ENCODE measurements at regions not wholly inside any gene's neighbourhood (a gene's known extent, or its start where the extent isn't known, plus 50 kb on each side); places are given as distances from the start of the nearest gene placed in this dataset.

DNA sequence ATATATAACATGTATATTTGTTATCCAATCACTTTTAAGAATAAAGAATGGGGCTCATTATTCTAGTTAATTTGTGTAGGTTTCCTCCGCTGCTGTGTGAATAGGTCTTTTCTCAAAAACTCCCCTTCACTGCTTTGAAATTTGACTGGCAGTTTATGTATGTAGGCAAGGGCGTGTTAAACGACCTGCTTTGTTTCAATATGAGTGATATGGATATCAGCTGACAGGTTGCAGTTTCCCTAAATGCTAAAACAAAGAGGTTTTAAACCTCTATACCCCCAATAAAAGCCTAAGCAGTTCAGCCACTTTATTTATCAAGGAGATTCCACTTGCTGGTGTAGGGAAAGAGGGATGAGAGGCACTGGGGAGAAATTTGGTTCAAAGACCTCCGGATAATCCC, 159.6 kb downstream of the TMEM167A start:
- DNase-seq = no peak
- Histone ChIP-seq H3K27ac (no peak overlapping the region), H3K4me1 (no peaks in the 10 kb centered on the region), H3K4me3 (no peak overlapping the region), H3K36me3 (no peaks in the 10 kb centered on the region), H3K9me3 (peaks cover 0 to 2% of the 10 kb centered on the region in 2 donors), H3K27me3 (no peaks in the 10 kb centered on the region)
- intact Hi-C loops (cut with DNase I; ENCODE audit: low total_unique reads) = no loop called here
- no peak for TF ChIP-seq POLR2A (IDR thresholded peaks at IDR 0.05)
- TF ChIP-seq, protein P1, sequence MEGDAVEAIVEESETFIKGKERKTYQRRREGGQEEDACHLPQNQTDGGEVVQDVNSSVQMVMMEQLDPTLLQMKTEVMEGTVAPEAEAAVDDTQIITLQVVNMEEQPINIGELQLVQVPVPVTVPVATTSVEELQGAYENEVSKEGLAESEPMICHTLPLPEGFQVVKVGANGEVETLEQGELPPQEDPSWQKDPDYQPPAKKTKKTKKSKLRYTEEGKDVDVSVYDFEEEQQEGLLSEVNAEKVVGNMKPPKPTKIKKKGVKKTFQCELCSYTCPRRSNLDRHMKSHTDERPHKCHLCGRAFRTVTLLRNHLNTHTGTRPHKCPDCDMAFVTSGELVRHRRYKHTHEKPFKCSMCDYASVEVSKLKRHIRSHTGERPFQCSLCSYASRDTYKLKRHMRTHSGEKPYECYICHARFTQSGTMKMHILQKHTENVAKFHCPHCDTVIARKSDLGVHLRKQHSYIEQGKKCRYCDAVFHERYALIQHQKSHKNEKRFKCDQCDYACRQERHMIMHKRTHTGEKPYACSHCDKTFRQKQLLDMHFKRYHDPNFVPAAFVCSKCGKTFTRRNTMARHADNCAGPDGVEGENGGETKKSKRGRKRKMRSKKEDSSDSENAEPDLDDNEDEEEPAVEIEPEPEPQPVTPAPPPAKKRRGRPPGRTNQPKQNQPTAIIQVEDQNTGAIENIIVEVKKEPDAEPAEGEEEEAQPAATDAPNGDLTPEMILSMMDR (IDR thresholded peaks at IDR 0.05) = no peak

DNA sequence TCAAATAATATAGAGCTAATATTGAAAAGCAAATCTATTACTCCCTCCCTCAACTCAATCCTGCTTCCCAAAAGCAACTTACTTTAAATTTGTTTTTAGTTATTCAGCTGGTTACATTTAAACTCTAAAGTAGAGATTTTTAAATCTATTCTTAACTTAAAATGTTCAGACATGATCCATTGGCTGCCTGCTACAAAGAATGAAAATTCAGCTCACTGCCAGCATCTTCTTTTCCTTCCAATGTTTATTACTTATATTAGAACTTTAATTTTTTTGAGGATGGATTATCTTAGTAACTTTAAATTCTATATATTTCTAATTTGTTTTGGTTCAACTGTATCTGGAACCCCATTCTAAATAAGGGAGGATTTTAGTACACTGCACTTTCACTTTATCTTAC, 163.2 kb downstream of the TMEM167A start:
- TF ChIP-seq POLR2A (IDR thresholded peaks at IDR 0.05) = no peak
- TF ChIP-seq, protein P1 (IDR thresholded peaks at IDR 0.05) = no peak
- intact Hi-C loops (cut with DNase I; ENCODE audit: low total_unique reads) = no loop called here
- H3K27me3 ChIP-seq = no peaks in the 10 kb centered on the region
- H3K27ac ChIP-seq = no peak overlapping the region
- no peak for DNase-seq
- H3K4me1 ChIP-seq = no peaks in the 10 kb centered on the region
- H3K9me3 ChIP-seq = peaks cover 0 to 2% of the 10 kb centered on the region in 2 donors
- no peak overlapping the region for H3K4me3 ChIP-seq
- H3K36me3 ChIP-seq = no peaks in the 10 kb centered on the region

DNA sequence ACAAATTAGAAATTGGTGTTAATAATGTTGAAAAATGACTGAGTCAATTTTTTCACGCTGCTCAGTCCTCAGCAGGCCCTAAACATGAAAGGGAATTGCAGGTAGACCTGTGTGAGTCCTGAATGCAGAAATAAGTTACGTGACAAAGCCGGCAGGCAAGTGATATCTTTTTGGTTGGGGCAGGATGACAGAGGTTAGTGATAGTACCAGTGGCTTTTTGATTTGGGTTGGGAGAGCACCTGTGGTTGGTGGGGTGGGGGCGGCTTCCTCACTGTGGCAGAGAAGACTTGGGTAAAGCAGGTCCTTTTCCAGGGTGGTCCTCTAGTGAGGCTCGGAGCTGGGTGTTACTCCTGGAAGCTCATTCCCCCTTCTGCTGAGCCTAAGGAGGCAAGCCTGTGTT, 164.7 kb downstream of the TMEM167A start:
- TF ChIP-seq, protein P1 (IDR thresholded peaks at IDR 0.05) = no peak
- TF ChIP-seq POLR2A (IDR thresholded peaks at IDR 0.05) = no peak
- Histone ChIP-seq H3K36me3 (no peaks in the 10 kb centered on the region), H3K4me3 (no peak overlapping the region), H3K4me1 (no peaks in the 10 kb centered on the region), H3K27me3 (no peaks in the 10 kb centered on the region), H3K9me3 (peaks cover 0 to 2% of the 10 kb centered on the region in 2 donors), H3K27ac (no peak overlapping the region)
- intact Hi-C loops (cut with DNase I; ENCODE audit: low total_unique reads) = no loop called here
- no peak for DNase-seq

DNA sequence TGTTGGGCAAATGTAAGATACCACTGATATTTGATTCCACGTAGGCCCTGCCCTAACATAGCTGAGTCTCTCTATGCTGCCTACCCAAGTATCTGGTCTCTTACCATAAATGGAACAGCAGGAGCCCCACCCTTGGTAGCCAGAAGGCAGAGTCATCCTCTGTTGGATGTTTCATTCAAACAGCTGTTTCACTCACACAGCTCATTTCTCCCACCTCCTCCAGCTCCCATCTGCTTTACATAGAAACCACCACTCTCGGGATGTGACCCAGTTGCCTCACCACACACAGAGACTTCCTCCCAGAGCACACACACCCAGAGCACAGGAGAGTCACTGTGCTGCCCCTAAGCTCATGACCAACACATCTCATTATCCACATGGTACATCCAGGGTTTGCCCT, 165.3 kb downstream of the TMEM167A start:
- TF ChIP-seq POLR2A (IDR thresholded peaks at IDR 0.05) = no peak
- TF ChIP-seq, protein P1 (IDR thresholded peaks at IDR 0.05) = no peak
- H3K27me3 ChIP-seq = no peaks in the 10 kb centered on the region
- no peak overlapping the region for H3K4me3 ChIP-seq
- H3K27ac ChIP-seq = no peak overlapping the region
- intact Hi-C loops (cut with DNase I; ENCODE audit: low total_unique reads) = no loop called here
- no peak for DNase-seq
- no peaks in the 10 kb centered on the region for H3K36me3 ChIP-seq
- H3K4me1 ChIP-seq = no peaks in the 10 kb centered on the region
- peaks cover 0 to 2% of the 10 kb centered on the region in 2 donors for H3K9me3 ChIP-seq

DNA sequence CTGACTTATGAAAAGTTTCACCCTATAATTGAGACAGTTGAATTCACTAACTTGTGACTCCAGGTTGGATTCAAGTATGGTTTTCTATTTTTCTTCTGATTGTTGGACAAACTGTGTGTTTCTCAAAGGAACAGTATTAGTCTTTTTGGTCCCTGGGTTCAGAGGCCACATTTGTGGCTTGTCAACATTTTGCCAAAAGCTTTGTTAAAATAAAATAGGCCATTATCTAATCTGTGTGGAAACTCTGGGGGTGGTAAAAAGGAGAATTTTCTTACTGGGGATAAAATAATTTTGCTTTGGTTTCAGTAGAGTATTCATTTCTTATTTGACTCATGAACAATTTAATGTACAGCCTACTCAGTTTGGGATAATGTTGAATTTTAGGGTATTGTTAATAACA, 166.3 kb downstream of the TMEM167A start:
- no peaks in the 10 kb centered on the region for H3K27me3 ChIP-seq
- intact Hi-C loops (cut with DNase I; ENCODE audit: low total_unique reads) = no loop called here
- DNase-seq = no peak

More for the DNA sequence above, 166.3 kb downstream of the TMEM167A start:
- Histone ChIP-seq H3K4me3 (no peak overlapping the region), H3K4me1 (no peaks in the 10 kb centered on the region), H3K27ac (no peak overlapping the region), H3K36me3 (no peaks in the 10 kb centered on the region), H3K9me3 (no peaks in the 10 kb centered on the region)
- no peak for TF ChIP-seq POLR2A (IDR thresholded peaks at IDR 0.05)
- TF ChIP-seq, protein P1 (IDR thresholded peaks at IDR 0.05) = no peak

All from uterus (tissue), 3 donors.